BLaER1 (cell line): ENCODE measurements at regions not wholly inside any gene's neighbourhood (a gene's known extent, or its start where the extent isn't known, plus 50 kb on each side); places are given as distances from the start of the nearest gene placed in this dataset.
"Not testable (repeated sequence)": the region's sequence is repeated elsewhere in the genome, so short reads cannot be mapped to it uniquely, and the experiment has no call there.

Experiments used
- H3K27ac ChIP-seq: shearing (Covaris generic); formaldehyde crosslinking; 2 replicates; pipeline ENCODE4 v1.8.1; 2022
- H3K27me3 ChIP-seq: shearing (Covaris generic); formaldehyde crosslinking; 2 replicates; pipeline ENCODE4 v1.8.1; 2022
- H3K36me3 ChIP-seq: shearing (Covaris generic); formaldehyde crosslinking; 2 replicates; pipeline ENCODE4 v1.8.1; 2022
- H3K4me1 ChIP-seq: shearing (Covaris generic); formaldehyde crosslinking; 2 replicates; pipeline ENCODE4 v1.8.1; 2022
- H3K4me2 ChIP-seq: shearing (Covaris generic); formaldehyde crosslinking; 2 replicates; pipeline ENCODE4 v1.8.1; 2022
- H3K4me3 ChIP-seq: shearing (Covaris generic); formaldehyde crosslinking; 2 replicates; pipeline ENCODE4 v1.8.1; 2022
- H3K9ac ChIP-seq: shearing (Covaris generic); formaldehyde crosslinking; 2 replicates; pipeline ENCODE4 v1.8.1; 2022
- H3K9me3 ChIP-seq: shearing (Covaris generic); formaldehyde crosslinking; 2 replicates; pipeline ENCODE4 v1.8.1; 2022
- H4K20me1 ChIP-seq: shearing (Covaris generic); formaldehyde crosslinking; 2 replicates; pipeline ENCODE4 v1.8.1; 2022
- Cebpa-rat ChIP-seq: shearing (Covaris generic); IDR thresholded peaks from 2 replicates; pipeline ENCODE4 v1.8.1; 2022

DNA sequence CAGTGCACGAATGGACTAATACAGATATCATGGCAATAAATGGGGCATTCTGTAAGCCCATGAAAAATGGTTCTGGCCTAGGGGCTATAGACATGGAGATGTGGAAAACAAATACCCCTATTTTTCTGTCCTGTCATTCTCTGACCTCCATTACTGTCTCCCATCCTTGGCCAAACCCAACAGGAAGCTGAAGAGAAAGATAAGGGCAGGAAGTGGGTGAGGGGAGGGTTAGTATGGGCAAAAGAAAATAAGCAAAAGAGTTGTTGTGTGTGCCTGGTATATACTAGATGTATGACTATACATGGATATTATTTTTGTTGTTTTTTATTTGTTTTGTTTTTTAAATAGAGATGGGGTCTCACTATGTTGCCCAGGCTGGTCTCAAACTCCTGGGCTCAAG, 339.3 kb downstream of the PCNX1 start:
- H3K4me2 ChIP-seq = peak overlapping the region; percentile 25
- no peak overlapping the region for H3K9ac ChIP-seq
- TF ChIP-seq Cebpa-rat = no peak
- H3K9me3 ChIP-seq = peaks cover 22% of the 10 kb centered on the region
- peaks cover 16% of the 10 kb centered on the region; the same call in 1 of the 2 replicates for H3K4me1 ChIP-seq
- H3K27ac ChIP-seq = no peak overlapping the region
- no peak overlapping the region for H3K4me3 ChIP-seq
- no peaks in the 10 kb centered on the region for H3K27me3 ChIP-seq
- H3K36me3 ChIP-seq = no peaks in the 10 kb centered on the region
- H4K20me1 ChIP-seq = no peaks in the 10 kb centered on the region

DNA sequence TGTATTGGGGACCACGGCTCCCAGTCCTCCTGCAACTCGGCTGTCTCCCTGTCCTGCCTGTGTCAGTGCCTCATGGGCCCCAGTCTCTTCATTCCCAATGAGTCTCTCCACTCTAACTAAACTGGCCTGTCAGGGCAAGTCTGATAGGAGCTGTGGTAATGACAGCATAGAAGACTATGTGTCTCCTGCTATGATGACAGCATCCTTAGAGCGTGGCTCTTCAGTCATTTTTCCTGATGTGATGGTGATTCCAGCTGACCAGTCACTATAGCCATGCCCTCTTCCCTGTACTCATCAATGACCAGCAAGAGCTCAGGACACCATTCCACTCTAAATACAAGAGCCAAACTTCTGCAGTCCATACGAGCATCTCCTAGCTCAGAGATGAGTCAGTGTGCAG, 339.8 kb downstream of the PCNX1 start:
- Histone ChIP-seq H3K9ac (no peak overlapping the region), H3K36me3 (no peaks in the 10 kb centered on the region), H3K27ac (no peak overlapping the region), H3K4me2 (no peak overlapping the region), H3K4me1 (peaks cover 16% of the 10 kb centered on the region; the same call in 1 of the 2 replicates), H3K9me3 (peaks cover 22% of the 10 kb centered on the region), H3K4me3 (no peak overlapping the region), H4K20me1 (no peaks in the 10 kb centered on the region), H3K27me3 (no peaks in the 10 kb centered on the region)
- TF ChIP-seq Cebpa-rat = no peak

DNA sequence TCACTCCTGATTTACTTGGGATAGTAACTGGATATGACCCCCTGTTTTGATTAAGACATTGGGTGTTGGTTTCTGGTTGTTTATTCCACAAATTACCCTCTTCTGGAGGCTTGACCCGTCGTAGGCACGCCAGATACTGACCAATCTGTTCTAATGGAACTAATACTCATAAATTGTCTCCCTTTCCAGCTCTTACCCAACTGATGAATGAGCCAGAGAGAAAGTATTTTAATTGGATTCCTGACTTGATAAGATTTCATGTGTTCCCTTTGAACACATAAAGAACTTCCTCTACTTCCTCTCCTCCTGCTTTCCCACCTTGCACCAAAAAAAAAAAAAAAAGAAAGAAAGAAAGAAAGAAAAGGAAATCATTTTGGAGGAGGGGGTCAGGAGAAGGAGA, 340.9 kb downstream of the PCNX1 start:
- Histone ChIP-seq H3K4me2 (no peak overlapping the region), H3K36me3 (no peaks in the 10 kb centered on the region), H3K27me3 (no peaks in the 10 kb centered on the region), H4K20me1 (no peaks in the 10 kb centered on the region), H3K4me3 (no peak overlapping the region), H3K4me1 (peaks cover 16% of the 10 kb centered on the region; the same call in 1 of the 2 replicates), H3K9me3 (peaks cover 22% of the 10 kb centered on the region), H3K27ac (no peak overlapping the region), H3K9ac (no peak overlapping the region)
- TF ChIP-seq Cebpa-rat = no peak

DNA sequence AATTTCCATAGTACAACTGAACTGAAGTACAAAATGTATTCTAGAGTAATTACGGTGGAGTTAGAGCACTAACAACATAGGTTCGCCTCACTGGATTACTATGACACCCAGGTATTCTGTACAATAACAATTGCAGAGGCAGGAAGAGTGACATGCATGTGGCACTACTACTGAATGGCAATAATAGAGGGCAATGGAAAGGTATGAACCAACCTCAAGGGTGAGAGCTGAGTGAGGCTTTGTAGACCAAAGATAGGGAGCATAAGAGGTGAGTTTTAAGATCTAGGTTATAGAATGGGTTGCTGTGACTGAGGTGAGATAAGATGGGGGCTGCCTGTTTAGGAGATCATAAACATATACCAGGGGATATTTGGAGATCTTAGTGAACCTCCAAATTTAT, 343.1 kb downstream of the PCNX1 start:
- Histone ChIP-seq H4K20me1 (no peaks in the 10 kb centered on the region), H3K27me3 (no peaks in the 10 kb centered on the region), H3K4me1 (peaks cover 16% of the 10 kb centered on the region; the same call in 1 of the 2 replicates), H3K9ac (no peak overlapping the region), H3K4me3 (no peak overlapping the region), H3K9me3 (peaks cover 36% of the 10 kb centered on the region), H3K36me3 (no peaks in the 10 kb centered on the region), H3K27ac (no peak overlapping the region), H3K4me2 (no peak overlapping the region)
- no peak for TF ChIP-seq Cebpa-rat

DNA sequence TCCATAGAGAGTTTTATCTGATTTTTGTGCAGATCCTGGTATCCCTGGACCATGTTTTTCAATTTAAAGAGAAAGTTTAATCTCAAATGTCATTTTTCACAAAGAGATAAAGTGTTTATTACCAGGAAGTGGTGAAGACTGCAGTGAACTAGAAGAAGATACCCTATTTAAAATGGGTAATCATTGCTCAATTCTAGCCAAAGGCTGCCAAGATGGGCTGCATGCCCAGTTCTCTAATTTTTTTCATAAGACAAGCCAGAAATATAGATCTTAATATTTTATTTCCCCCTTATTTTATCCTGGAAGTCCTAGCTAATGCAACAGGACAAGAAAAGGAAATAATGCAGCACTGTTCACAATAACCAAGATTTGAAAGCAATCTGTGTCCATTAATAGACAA, 343.5 kb downstream of the PCNX1 start:
- Histone ChIP-seq H3K27ac (no peak overlapping the region), H3K36me3 (no peaks in the 10 kb centered on the region), H3K27me3 (no peaks in the 10 kb centered on the region), H3K4me3 (no peak overlapping the region), H3K4me1 (peaks cover 12% of the 10 kb centered on the region; the same call in 1 of the 2 replicates), H3K9ac (no peak overlapping the region), H3K4me2 (no peak overlapping the region), H4K20me1 (no peaks in the 10 kb centered on the region), H3K9me3 (peaks cover 40% of the 10 kb centered on the region)
- TF ChIP-seq Cebpa-rat = no peak

DNA sequence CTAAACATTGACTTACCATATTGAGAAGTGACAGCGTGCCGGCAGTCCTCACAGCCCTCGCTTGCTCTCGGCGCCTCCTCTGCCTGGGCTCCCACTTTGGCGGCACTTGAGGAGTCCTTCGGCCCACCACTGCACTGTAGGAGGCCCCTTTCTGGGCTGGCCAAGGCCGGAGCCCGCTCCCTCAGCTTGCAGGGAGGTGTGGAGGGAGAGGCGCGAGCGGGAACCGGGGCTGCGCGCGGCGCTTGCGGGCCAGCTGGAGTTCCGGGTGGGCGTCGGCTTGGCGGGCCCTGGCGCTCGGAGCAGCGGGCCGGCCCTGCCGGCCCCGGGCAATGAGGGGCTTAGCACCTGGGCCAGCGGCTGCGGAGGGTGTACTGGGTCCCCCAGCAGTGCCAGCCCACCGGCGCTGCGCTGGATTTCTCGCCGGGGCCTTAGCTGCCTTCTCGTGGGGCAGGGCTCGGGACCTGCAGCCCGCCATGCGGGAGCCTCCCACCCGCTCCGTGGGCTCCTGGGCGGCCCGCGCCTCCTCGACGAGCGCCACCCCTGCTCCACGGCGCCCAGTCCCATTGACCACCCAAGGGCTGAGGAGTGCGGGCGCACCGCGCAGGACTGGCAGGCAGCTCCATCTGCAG, 346.9 kb downstream of the PCNX1 start:
- not testable (repeated sequence) for H4K20me1 ChIP-seq, H3K36me3 ChIP-seq, H3K4me3 ChIP-seq, H3K4me2 ChIP-seq, H3K4me1 ChIP-seq, H3K9ac ChIP-seq, H3K27me3 ChIP-seq, H3K27ac ChIP-seq
- peaks cover 39% of the 10 kb centered on the region for H3K9me3 ChIP-seq

DNA sequence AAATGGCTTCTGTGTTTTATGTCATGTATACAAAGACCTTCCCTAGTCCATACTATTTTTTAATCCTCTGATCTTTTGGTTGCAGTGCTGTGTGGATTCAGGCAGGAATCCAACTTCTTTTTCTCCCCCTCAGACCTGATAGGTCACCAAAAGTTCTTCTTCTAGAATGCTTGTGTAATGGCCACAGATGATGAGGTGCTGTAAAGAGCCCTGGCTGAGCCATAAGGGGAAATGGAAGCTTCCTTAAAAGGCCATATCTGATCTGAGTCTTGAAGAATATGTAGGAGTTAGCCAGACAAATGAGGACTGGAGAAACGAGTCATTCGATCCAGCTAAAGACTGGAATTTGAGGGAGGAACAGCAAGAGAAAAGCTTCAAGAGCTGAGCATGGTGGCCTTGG, 353.9 kb downstream of the PCNX1 start:
- Histone ChIP-seq H3K27me3 (no peaks in the 10 kb centered on the region), H3K9ac (no peak overlapping the region), H3K9me3 (peaks cover 22% of the 10 kb centered on the region), H3K4me2 (no peak overlapping the region), H3K36me3 (no peaks in the 10 kb centered on the region), H4K20me1 (no peaks in the 10 kb centered on the region), H3K27ac (no peak overlapping the region), H3K4me1 (no peaks in the 10 kb centered on the region), H3K4me3 (no peak overlapping the region)
- no peak for TF ChIP-seq Cebpa-rat

DNA sequence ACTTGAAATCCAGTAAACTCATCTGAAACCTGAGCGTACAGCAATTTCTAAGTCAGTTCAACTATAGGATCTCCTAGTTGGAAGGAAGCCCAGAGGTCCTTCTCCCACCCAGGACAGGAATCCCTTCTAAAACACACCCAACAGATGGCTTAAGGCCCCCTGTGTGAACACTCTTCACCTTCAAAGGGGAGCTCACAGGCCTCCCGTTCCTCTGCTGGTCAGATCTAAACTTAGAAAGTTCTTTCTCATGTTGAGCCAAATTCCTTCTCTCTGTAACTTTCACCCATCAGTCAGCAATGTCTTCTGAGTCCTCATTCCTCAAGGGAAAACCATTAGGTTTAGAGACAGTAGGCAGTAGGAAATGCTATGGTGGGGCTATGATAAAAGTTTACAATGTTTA, 355.2 kb downstream of the PCNX1 start:
- H3K36me3 ChIP-seq = no peaks in the 10 kb centered on the region
- H3K4me2 ChIP-seq = 0 out of 2 replicates have a peak overlapping the region, but pooled peaks have one; percentile 2
- no peak for TF ChIP-seq Cebpa-rat
- H3K4me3 ChIP-seq = no peak overlapping the region
- H3K27me3 ChIP-seq = no peaks in the 10 kb centered on the region
- peaks cover 22% of the 10 kb centered on the region for H3K9me3 ChIP-seq
- no peak overlapping the region for H3K9ac ChIP-seq
- no peak overlapping the region for H3K27ac ChIP-seq
- H4K20me1 ChIP-seq = no peaks in the 10 kb centered on the region
- no peaks in the 10 kb centered on the region for H3K4me1 ChIP-seq

DNA sequence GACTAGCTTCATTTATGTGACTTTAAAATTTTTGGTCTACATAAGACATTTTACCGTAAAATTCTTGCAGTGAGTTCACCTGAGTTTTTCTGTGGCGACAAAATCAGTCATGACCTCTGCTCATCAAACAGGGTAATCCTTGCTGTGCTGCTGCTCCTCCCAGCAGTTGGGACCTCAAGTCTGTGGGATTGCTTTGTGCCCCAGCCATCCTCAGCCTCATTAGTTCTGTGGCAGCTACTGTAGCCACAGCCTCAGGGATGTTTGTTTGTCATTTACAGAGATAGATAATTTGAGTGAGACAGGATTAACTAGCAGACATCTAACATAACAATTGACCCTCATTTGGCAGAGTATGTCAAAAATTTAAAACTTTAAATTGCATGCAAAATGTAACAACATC, 357.0 kb downstream of the PCNX1 start:
- Histone ChIP-seq H3K4me1 (no peaks in the 10 kb centered on the region), H3K27me3 (no peaks in the 10 kb centered on the region), H4K20me1 (no peaks in the 10 kb centered on the region), H3K27ac (no peak overlapping the region), H3K36me3 (no peaks in the 10 kb centered on the region), H3K4me3 (no peak overlapping the region), H3K4me2 (no peak overlapping the region), H3K9me3 (peaks cover 18% of the 10 kb centered on the region), H3K9ac (no peak overlapping the region)
- TF ChIP-seq Cebpa-rat = no peak

DNA sequence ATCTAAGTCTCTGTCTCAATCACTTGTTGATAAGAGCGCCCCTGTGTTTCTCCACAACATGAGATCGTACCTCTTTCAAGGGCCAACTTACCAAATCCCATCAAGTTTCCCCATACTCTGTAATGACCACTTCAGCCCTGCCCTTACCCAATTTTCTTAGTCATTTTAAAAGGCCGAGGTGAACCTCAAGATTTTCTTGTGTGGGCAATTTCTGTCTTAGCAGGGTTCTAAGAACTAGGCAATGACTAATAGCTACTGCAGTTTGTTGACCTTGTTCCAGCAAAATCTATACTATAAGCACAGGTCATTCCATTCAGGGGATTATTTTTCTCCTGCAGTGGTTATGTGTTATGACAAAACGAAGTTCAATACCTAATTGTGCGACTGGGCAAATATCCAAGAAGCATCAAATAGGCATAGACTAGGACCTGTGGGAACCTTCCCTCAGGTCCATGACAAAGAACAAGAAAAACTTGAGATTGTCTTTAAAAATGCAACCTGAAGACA, 359.8 kb downstream of the PCNX1 start:
- H3K4me3 ChIP-seq = no peak overlapping the region

DNA sequence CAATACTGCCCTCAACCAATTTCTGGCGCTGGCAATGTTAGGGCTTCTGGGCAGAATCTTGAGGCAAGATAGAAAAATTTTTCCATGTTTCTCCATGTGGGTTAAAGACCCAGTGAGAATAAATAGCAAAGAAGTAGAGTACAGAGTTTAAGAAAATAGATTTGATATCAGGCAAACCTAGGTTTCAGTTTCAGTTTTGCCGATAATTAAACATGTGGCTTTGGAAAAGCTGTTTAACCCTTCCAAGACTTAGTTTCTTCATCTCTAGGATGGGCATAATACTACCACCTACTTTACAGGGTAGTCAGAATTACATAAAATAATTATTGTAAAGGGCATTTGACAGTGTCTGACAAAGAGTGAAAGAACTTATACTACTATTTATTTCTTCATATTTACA, 360.4 kb downstream of the PCNX1 start:
- Histone ChIP-seq H3K4me3 (no peak overlapping the region), H3K27ac (no peak overlapping the region), H3K4me2 (no peak overlapping the region), H3K9ac (no peak overlapping the region), H4K20me1 (no peaks in the 10 kb centered on the region), H3K36me3 (no peaks in the 10 kb centered on the region), H3K4me1 (no peaks in the 10 kb centered on the region), H3K9me3 (peaks cover 24% of the 10 kb centered on the region), H3K27me3 (no peaks in the 10 kb centered on the region)
- no peak for TF ChIP-seq Cebpa-rat

More for the DNA sequence above, 359.8 kb downstream of the PCNX1 start:
- TF ChIP-seq Cebpa-rat = no peak
- H3K9ac ChIP-seq = no peak overlapping the region
- H3K9me3 ChIP-seq = peaks cover 24% of the 10 kb centered on the region
- H4K20me1 ChIP-seq = no peaks in the 10 kb centered on the region
- no peaks in the 10 kb centered on the region for H3K36me3 ChIP-seq
- H3K4me2 ChIP-seq = no peak overlapping the region
- H3K27me3 ChIP-seq = no peaks in the 10 kb centered on the region
- no peaks in the 10 kb centered on the region for H3K4me1 ChIP-seq
- no peak overlapping the region for H3K27ac ChIP-seq
